ENCODE measurements at regions not wholly inside any gene's neighbourhood (a gene's known extent, or its start where the extent isn't known, plus 50 kb on each side); places are given as distances from the start of the nearest gene placed in this dataset.

DNA sequence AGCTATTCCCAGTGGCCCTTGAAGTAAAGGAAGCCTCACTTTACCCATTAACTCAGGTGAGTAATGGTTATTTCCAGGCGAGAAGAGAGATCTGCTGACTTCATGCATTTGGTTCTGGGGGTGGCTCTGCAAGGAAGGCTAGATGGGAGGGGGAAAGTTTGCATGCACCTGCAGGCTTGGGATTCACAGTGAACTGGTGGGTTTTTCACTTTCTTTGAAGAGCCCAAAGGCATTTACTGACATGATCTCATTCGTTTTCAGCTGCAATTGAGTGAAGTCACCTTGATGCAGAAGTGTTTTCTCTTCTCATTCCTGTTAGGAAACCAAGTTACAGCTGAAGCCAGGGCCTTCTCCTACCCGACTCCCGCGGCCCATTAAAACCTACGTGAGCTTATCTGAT, 131.0 kb upstream of the N4BP1 start:
- TF ChIP-seq CTCF (IDR thresholded peaks at IDR 0.05) = no peak
- TF ChIP-seq POLR2A (IDR thresholded peaks at IDR 0.05) = no peak
- no peak for TF ChIP-seq EP300 (IDR thresholded peaks at IDR 0.05)

Data from ovary (tissue), 3 donors.